ENCODE measurements at regions not wholly inside any gene's neighbourhood (a gene's known extent, or its start where the extent isn't known, plus 50 kb on each side); places are given as distances from the start of the nearest gene placed in this dataset.

DNA sequence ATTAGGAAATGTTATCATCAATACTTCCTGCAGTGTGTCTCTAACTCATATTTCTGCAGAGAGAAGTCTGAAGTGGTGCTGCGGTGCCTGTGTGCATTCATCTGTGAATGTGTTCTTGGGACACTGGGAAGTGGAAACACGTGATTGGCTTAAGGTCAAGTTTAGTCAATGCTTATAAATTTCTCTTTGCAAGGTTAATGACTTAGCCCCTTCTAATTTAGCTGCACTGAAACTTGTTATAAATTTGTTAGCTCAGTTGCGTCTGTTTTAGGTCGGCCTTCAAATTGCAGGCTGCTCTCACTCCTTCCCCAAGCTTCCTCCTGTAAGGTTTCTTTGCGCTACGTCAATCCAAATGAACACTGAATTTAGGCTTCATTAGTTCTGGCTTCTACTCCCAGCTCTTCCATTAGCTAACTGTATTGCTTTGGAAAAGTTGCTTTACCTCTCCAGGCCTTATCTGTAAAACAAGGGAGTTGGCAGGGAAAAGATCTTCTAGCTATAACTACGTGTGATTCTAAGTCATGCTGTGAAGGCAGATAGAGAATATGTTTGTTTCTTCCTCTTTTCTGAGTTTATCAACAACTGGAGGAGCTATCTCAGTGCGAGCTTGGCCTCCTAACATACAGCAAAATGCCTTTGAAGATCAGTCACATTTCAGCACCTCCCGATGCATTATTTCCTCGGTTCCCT is 341.8 kb downstream of the NFIB start (continued):
- TF ChIP-seq ZFP30 (CRISPR knock-in tag; IDR thresholded peaks at IDR 0.05) (no peak), RARB (CRISPR knock-in tag; IDR thresholded peaks at IDR 0.05) (no peak), ZNF8 (CRISPR knock-in tag; IDR thresholded peaks at IDR 0.05) (no peak)

DNA sequence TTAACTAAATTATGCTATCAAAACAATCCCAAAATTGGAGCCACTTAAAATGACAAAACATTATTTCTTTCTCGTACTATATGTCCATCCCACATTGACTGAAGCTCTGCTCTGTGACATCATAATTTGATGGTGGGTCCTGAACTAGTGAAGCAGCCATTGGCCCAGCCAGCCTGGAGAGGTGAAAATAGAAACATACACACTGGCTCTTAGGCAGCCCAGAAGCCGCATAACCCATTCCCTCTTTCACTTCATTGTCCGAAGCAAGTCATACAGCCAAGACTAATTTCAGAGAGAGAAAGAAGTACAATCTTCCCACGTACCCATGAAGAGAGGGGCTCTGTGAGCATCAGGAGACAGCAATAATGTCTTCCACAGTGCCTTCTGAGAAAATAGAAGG is 342.5 kb downstream of the NFIB start:
- TF ChIP-seq ZFP3 (CRISPR knock-in tag; IDR thresholded peaks at IDR 0.05) = no peak
- no peak for TF ChIP-seq TOX (CRISPR knock-in tag; IDR thresholded peaks at IDR 0.05; ENCODE audit: borderline replicate concordance)
- TF ChIP-seq, protein P1, sequence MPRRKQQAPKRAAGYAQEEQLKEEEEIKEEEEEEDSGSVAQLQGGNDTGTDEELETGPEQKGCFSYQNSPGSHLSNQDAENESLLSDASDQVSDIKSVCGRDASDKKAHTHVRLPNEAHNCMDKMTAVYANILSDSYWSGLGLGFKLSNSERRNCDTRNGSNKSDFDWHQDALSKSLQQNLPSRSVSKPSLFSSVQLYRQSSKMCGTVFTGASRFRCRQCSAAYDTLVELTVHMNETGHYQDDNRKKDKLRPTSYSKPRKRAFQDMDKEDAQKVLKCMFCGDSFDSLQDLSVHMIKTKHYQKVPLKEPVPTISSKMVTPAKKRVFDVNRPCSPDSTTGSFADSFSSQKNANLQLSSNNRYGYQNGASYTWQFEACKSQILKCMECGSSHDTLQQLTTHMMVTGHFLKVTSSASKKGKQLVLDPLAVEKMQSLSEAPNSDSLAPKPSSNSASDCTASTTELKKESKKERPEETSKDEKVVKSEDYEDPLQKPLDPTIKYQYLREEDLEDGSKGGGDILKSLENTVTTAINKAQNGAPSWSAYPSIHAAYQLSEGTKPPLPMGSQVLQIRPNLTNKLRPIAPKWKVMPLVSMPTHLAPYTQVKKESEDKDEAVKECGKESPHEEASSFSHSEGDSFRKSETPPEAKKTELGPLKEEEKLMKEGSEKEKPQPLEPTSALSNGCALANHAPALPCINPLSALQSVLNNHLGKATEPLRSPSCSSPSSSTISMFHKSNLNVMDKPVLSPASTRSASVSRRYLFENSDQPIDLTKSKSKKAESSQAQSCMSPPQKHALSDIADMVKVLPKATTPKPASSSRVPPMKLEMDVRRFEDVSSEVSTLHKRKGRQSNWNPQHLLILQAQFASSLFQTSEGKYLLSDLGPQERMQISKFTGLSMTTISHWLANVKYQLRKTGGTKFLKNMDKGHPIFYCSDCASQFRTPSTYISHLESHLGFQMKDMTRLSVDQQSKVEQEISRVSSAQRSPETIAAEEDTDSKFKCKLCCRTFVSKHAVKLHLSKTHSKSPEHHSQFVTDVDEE (CRISPR knock-in tag; IDR thresholded peaks at IDR 0.05) = no peak
- TF ChIP-seq ZC3H10 (CRISPR knock-in tag; IDR thresholded peaks at IDR 0.05) = no peak
- no peak for TF ChIP-seq ZNF565 (CRISPR knock-in tag; conservative IDR thresholded peaks at IDR 0.05; ENCODE audit: low read depth)
- TF ChIP-seq, protein P2, sequence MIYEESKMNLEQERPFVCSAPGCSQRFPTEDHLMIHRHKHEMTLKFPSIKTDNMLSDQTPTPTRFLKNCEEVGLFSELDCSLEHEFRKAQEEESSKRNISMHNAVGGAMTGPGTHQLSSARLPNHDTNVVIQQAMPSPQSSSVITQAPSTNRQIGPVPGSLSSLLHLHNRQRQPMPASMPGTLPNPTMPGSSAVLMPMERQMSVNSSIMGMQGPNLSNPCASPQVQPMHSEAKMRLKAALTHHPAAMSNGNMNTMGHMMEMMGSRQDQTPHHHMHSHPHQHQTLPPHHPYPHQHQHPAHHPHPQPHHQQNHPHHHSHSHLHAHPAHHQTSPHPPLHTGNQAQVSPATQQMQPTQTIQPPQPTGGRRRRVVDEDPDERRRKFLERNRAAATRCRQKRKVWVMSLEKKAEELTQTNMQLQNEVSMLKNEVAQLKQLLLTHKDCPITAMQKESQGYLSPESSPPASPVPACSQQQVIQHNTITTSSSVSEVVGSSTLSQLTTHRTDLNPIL (CRISPR knock-in tag; IDR thresholded peaks at IDR 0.05; ENCODE audit: low read depth) = no peak
- no peak for TF ChIP-seq ISL1 (CRISPR knock-in tag; IDR thresholded peaks at IDR 0.05)
- TF ChIP-seq, protein P3, sequence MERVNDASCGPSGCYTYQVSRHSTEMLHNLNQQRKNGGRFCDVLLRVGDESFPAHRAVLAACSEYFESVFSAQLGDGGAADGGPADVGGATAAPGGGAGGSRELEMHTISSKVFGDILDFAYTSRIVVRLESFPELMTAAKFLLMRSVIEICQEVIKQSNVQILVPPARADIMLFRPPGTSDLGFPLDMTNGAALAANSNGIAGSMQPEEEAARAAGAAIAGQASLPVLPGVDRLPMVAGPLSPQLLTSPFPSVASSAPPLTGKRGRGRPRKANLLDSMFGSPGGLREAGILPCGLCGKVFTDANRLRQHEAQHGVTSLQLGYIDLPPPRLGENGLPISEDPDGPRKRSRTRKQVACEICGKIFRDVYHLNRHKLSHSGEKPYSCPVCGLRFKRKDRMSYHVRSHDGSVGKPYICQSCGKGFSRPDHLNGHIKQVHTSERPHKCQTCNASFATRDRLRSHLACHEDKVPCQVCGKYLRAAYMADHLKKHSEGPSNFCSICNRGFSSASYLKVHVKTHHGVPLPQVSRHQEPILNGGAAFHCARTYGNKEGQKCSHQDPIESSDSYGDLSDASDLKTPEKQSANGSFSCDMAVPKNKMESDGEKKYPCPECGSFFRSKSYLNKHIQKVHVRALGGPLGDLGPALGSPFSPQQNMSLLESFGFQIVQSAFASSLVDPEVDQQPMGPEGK (CRISPR knock-in tag; IDR thresholded peaks at IDR 0.05; ENCODE audit: borderline replicate concordance) = no peak
- no peak for TF ChIP-seq ZFP30 (CRISPR knock-in tag; IDR thresholded peaks at IDR 0.05)
- TF ChIP-seq ZNF8 (CRISPR knock-in tag; IDR thresholded peaks at IDR 0.05) = no peak
- TF ChIP-seq, protein P4, sequence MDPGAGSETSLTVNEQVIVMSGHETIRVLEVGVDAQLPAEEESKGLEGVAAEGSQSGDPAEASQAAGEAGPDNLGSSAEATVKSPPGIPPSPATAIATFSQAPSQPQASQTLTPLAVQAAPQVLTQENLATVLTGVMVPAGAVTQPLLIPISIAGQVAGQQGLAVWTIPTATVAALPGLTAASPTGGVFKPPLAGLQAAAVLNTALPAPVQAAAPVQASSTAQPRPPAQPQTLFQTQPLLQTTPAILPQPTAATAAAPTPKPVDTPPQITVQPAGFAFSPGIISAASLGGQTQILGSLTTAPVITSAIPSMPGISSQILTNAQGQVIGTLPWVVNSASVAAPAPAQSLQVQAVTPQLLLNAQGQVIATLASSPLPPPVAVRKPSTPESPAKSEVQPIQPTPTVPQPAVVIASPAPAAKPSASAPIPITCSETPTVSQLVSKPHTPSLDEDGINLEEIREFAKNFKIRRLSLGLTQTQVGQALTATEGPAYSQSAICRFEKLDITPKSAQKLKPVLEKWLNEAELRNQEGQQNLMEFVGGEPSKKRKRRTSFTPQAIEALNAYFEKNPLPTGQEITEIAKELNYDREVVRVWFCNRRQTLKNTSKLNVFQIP (CRISPR knock-in tag; IDR thresholded peaks at IDR 0.05; ENCODE audit: borderline replicate concordance, low read depth) = no peak
- TF ChIP-seq ZNF70 (CRISPR knock-in tag; IDR thresholded peaks at IDR 0.05) = no peak
- TF ChIP-seq TCF4 (CRISPR knock-in tag; IDR thresholded peaks at IDR 0.05; ENCODE audit: borderline replicate concordance) = no peak
- TF ChIP-seq ESRRG (CRISPR knock-in tag; IDR thresholded peaks at IDR 0.05) = no peak
- no peak for ATAC-seq

GRCh38 chr9:13970426-13970825 is 343.5 kb downstream of the NFIB start:
- no peak for ATAC-seq
- TF ChIP-seq ZFP3 (CRISPR knock-in tag; IDR thresholded peaks at IDR 0.05) = no peak
- TF ChIP-seq BACH2 (CRISPR knock-in tag; IDR thresholded peaks at IDR 0.05; ENCODE audit: borderline replicate concordance) = no peak
- no peak for TF ChIP-seq ARNTL (CRISPR knock-in tag; IDR thresholded peaks at IDR 0.05; ENCODE audit: borderline replicate concordance, low read depth)
- TF ChIP-seq PPARA (CRISPR knock-in tag; IDR thresholded peaks at IDR 0.05; ENCODE audit: borderline replicate concordance) = no peak
- TF ChIP-seq TOX (CRISPR knock-in tag; IDR thresholded peaks at IDR 0.05; ENCODE audit: borderline replicate concordance) = no peak
- TF ChIP-seq CSDC2 (CRISPR knock-in tag; IDR thresholded peaks at IDR 0.05) = no peak
- TF ChIP-seq OSR1 (CRISPR knock-in tag; IDR thresholded peaks at IDR 0.05) = no peak
- TF ChIP-seq ISL1 (CRISPR knock-in tag; IDR thresholded peaks at IDR 0.05) = no peak
- TF ChIP-seq, protein P3 (CRISPR knock-in tag; IDR thresholded peaks at IDR 0.05; ENCODE audit: borderline replicate concordance) = no peak
- no peak for TF ChIP-seq CSRNP3 (CRISPR knock-in tag; IDR thresholded peaks at IDR 0.05)
- TF ChIP-seq ZFP30 (CRISPR knock-in tag; IDR thresholded peaks at IDR 0.05) = no peak
- TF ChIP-seq ZNF565 (CRISPR knock-in tag; conservative IDR thresholded peaks at IDR 0.05; ENCODE audit: low read depth) = no peak
- no peak for TF ChIP-seq TCF4 (CRISPR knock-in tag; IDR thresholded peaks at IDR 0.05; ENCODE audit: borderline replicate concordance)

Measured in SK-N-SH treated with all-trans-retinoic acid at 6 μM for 48 hours (cell line).